ENCODE measurements at regions not wholly inside any gene's neighbourhood (a gene's known extent, or its start where the extent isn't known, plus 50 kb on each side); places are given as distances from the start of the nearest gene placed in this dataset.
"Not testable (repeated sequence)": the region's sequence is repeated elsewhere in the genome, so short reads cannot be mapped to it uniquely, and the experiment has no call there.

GRCh38 chr9:95574176-95574575, 57.4 kb upstream of the PTCH1 start:
- peak in 2 of 5 experiments; percentile 11 to 24 for DNase-seq

- no peak for DNase-seq
Measured at GRCh38 chr9:95573463-95573862, 56.7 kb upstream of the PTCH1 start.

- DNase-seq = no peak
Measured at GRCh38 chr9:95572381-95573151, 55.8 kb upstream of the PTCH1 start.

- no peak for DNase-seq
Measured at GRCh38 chr9:95570646-95571045, 53.9 kb upstream of the PTCH1 start.

GRCh38 chr9:95570150-95570549, 53.4 kb upstream of the PTCH1 start:
- DNase-seq = no peak

GRCh38 chr9:95568735-95569134, 52.0 kb upstream of the PTCH1 start:
- not testable (repeated sequence) for DNase-seq
